HepG2 (cell line): ENCODE measurements at regions not wholly inside any gene's neighbourhood (a gene's known extent, or its start where the extent isn't known, plus 50 kb on each side); places are given as distances from the start of the nearest gene placed in this dataset.

Experiments
- ATAC-seq: fragments of 200-7000 bp; cut with Tn5 transposase; 3 replicates; pipeline ENCODE4 v1.9.1; 2020; ENCODE audit warnings: mild to moderate bottlenecking, moderate library complexity
- BruUV-seq: library from RNA; stranded (reverse); fragments of 400-500 nt; replicated peaks from 2 replicates; lab custom pipeline; 2021; lab: Mats Ljungman, UMichigan
- CTCF ChIA-PET: fragments of 300-600 bp; formaldehyde crosslinking; extraction: SDS; loops from one replicate; lab custom pipeline; 2021; ENCODE audit warnings: low total read pairs, inconsistent platforms, low intra/inter-chr PET ratio; lab: Yijun Ruan, JAX
- POLR2A ChIA-PET: fragments of 350-600 bp; sonication (Branson Sonifier 250); formaldehyde crosslinking; loops from one replicate; lab custom pipeline; 2020; ENCODE audit warnings: antibody characterized with exemption, inconsistent platforms; lab: Yijun Ruan, JAX
- DNase-seq: peaks from one replicate; pipeline ENCODE4 v3.0.0-alpha.2; 2015; ENCODE audit warnings: low spot score
- FAIRE-seq: peaks from 3 replicates; lab custom pipeline; 2011; peaks lifted over from hg19 to GRCh38; lab: Jason Lieb, UNC
- H2AFZ ChIP-seq: one replicate; pipeline ENCODE4 v1.6.1; 2011; ENCODE audit warnings: low read length, inconsistent platforms
- H3K27ac ChIP-seq: fragments of 300-600 bp; 3 replicates; pipeline ENCODE4 v1.8.0; 2011; ENCODE audit warnings: mixed run types, mild to moderate bottlenecking, mixed read lengths, low read length, inconsistent platforms; ENCODE audit not compliant: insufficient read depth; ENCODE audit errors: extremely low read length
- H3K27me3 ChIP-seq, 2 experiments: fragments of 200-600 bp in 1 of 2; 2 replicates in 1 of 2; 3 replicates in 1 of 2; pipeline versions ENCODE4 v1.6.0 to v1.8.0; 2011; ENCODE audit warnings: low read length in 2 of 2, mild to moderate bottlenecking in 2 of 2, moderate library complexity in 2 of 2, inconsistent platforms in 1 of 2; ENCODE audit not compliant: insufficient read depth in 2 of 2, control insufficient read depth in 1 of 2
- H3K36me3 ChIP-seq, 2 experiments: fragments of 200-600 bp in 1 of 2; replicated peaks in 1 of 2; 2 replicates in 1 of 2; 3 replicates in 1 of 2; pipeline versions ENCODE4 v1.5.1 to v1.8.0; 2011; ENCODE audit warnings: low read length in 2 of 2, inconsistent platforms in 1 of 2; ENCODE audit not compliant: insufficient read depth in 2 of 2, control insufficient read depth in 1 of 2
- H3K4me1 ChIP-seq: 2 replicates; pipeline ENCODE4 v1.5.1; 2012; ENCODE audit warnings: low read length, inconsistent platforms; ENCODE audit not compliant: insufficient read depth
- H3K4me2 ChIP-seq: 2 replicates; pipeline ENCODE4 v1.6.0; 2011; ENCODE audit warnings: low read depth, low read length, inconsistent platforms
- H3K4me3 ChIP-seq, 3 experiments: fragments of 200-600 bp in 1 of 3; sonication (generic), shearing (Covaris generic) in 1 of 3; replicated peaks in 1 of 3; 2 replicates each; pipeline ENCODE4 v1.5.1; 2011 to 2016; ENCODE audit warnings: low read length in 3 of 3, inconsistent platforms in 2 of 3, low read depth in 2 of 3, mild to moderate bottlenecking in 2 of 3, control low read depth in 1 of 3, mixed read lengths in 1 of 3; ENCODE audit not compliant: insufficient read depth in 1 of 3
- H3K79me2 ChIP-seq: one replicate; pipeline ENCODE4 v1.6.1; 2011; ENCODE audit warnings: low read length, inconsistent platforms; ENCODE audit not compliant: insufficient read depth
- H3K9ac ChIP-seq: 2 replicates; pipeline ENCODE4 v1.6.0; 2011; ENCODE audit warnings: mild to moderate bottlenecking, low read depth, low read length, inconsistent platforms; ENCODE audit not compliant: insufficient read depth
- H3K9me3 ChIP-seq: 2 replicates; pipeline ENCODE4 v1.5.1; 2012; ENCODE audit warnings: mild to moderate bottlenecking, low read length
- H4K20me1 ChIP-seq: 2 replicates; pipeline ENCODE4 v1.6.0; 2011; ENCODE audit warnings: inconsistent platforms, mild to moderate bottlenecking, low read length, moderate library complexity; ENCODE audit not compliant: insufficient read depth
- DDIT3 ChIP-seq: sonication (generic); formaldehyde crosslinking; IDR thresholded peaks from 2 replicates; pipeline ENCODE4 v1.4.0; 2020; ENCODE audit warnings: mild to moderate bottlenecking, missing genetic modification reagents
- GTF3A ChIP-seq: sonication (generic); formaldehyde crosslinking; conservative IDR thresholded peaks from 2 replicates; pipeline ENCODE4 v1.4.0; 2020; ENCODE audit warnings: mild to moderate bottlenecking, missing genetic modification reagents
- MXD3 ChIP-seq: IDR thresholded peaks from 2 replicates; pipeline ENCODE4 v1.6.1; 2016; ENCODE audit warnings: mild to moderate bottlenecking, missing biosample characterization, missing genetic modification reagents
- NFE2L1 ChIP-seq: sonication (generic); formaldehyde crosslinking; IDR thresholded peaks from 2 replicates; pipeline ENCODE4 v1.4.0; 2020; ENCODE audit warnings: missing genetic modification reagents, mild to moderate bottlenecking, borderline replicate concordance
- RBM22 ChIP-seq: fragments of 200-400 bp; formaldehyde crosslinking; optimal IDR thresholded peaks from 2 replicates; pipeline ENCODE3; 2017; ENCODE audit warnings: mild to moderate bottlenecking, low read length, moderate library complexity
- RELA ChIP-seq: sonication (generic); formaldehyde crosslinking; IDR thresholded peaks from 2 replicates; pipeline ENCODE4 v1.4.0; 2020; ENCODE audit warnings: missing genetic modification reagents
- RFX5 ChIP-seq: IDR thresholded peaks from 2 replicates; pipeline ENCODE4 v1.6.1; 2011; ENCODE audit warnings: low read depth, low read length, improper control_type of control experiment
- SP4 ChIP-seq: sonication (generic); formaldehyde crosslinking; IDR thresholded peaks from 2 replicates; pipeline ENCODE4 v1.8.1; 2023; ENCODE audit warnings: mild to moderate bottlenecking, missing genetic modification reagents
- SRY ChIP-seq: sonication (generic); formaldehyde crosslinking; IDR thresholded peaks from 2 replicates; pipeline ENCODE4 v1.8.0; 2022; ENCODE audit warnings: mild to moderate bottlenecking, missing genetic modification reagents
- STAG1 ChIP-seq: sonication (generic); formaldehyde crosslinking; IDR thresholded peaks from 2 replicates; pipeline ENCODE4 v1.4.0; 2020; ENCODE audit warnings: missing genetic modification reagents
- TGIF2 ChIP-seq: IDR thresholded peaks from 2 replicates; pipeline ENCODE4 v1.6.1; 2016; ENCODE audit warnings: control low read depth, missing compliant biosample characterization
- TIGD3 ChIP-seq: sonication (generic); formaldehyde crosslinking; IDR thresholded peaks from 2 replicates; pipeline ENCODE4 v1.5.1; 2020; ENCODE audit warnings: mild to moderate bottlenecking, missing genetic modification reagents, borderline replicate concordance
- ZBTB21 ChIP-seq: sonication (generic); formaldehyde crosslinking; IDR thresholded peaks from 2 replicates; pipeline ENCODE4 v1.4.0; 2020; ENCODE audit warnings: missing genetic modification reagents
- ZFAT ChIP-seq: sonication (generic); formaldehyde crosslinking; conservative IDR thresholded peaks from 2 replicates; pipeline ENCODE4 v1.8.1; 2023; ENCODE audit warnings: missing genetic modification reagents, inconsistent platforms
- ZNF564 ChIP-seq: sonication (generic); formaldehyde crosslinking; IDR thresholded peaks from 2 replicates; pipeline ENCODE4 v1.8.1; 2023; ENCODE audit warnings: mild to moderate bottlenecking, missing genetic modification reagents
- ZNF619 ChIP-seq: sonication (generic); formaldehyde crosslinking; IDR thresholded peaks from 2 replicates; pipeline ENCODE4 v1.4.0; 2020; ENCODE audit warnings: mild to moderate bottlenecking, missing genetic modification reagents
- ZNF7 ChIP-seq: IDR thresholded peaks from 2 replicates; pipeline ENCODE4 v1.6.1; 2016; ENCODE audit warnings: missing biosample characterization, missing genetic modification reagents
- ZNF746 ChIP-seq: sonication (generic); formaldehyde crosslinking; IDR thresholded peaks from 2 replicates; pipeline ENCODE4 v1.8.0; 2022; ENCODE audit warnings: mild to moderate bottlenecking, missing genetic modification reagents
- WGBS: methylation state at CpG from one replicate; pipeline ENCODE4 v1.1.6; 2017; ENCODE audit warnings: low lambda C conversion rate; 5-methylcytosine and 5-hydroxymethylcytosine counted together
- in situ Hi-C: cut with HindIII; loops from 2 replicates; pipeline ENCODE4 v1.10.0; 2017; ENCODE audit warnings: low pct_unique_long_range_greater_than_20kb; ENCODE audit not compliant: extremely low pct_ligation_motif_present
- intact Hi-C: fragments of 100-400 bp; cut with micrococcal nuclease; formaldehyde crosslinking; loops from one replicate; pipeline ENCODE4 v1.10.0; 2022; ENCODE audit not compliant: unreplicated experiment
- TF ChIP-seq, protein P1 (sequence below): IDR thresholded peaks from 2 replicates; pipeline ENCODE4 v1.4.0; 2020; ENCODE audit warnings: mild to moderate bottlenecking, missing genetic modification reagents
- TF ChIP-seq, protein P2 (sequence below): sonication (generic); formaldehyde crosslinking; IDR thresholded peaks from 2 replicates; pipeline ENCODE4 v1.4.0; 2020; ENCODE audit warnings: missing genetic modification reagents

- TF ChIP-seq MXD3 (CRISPR knock-in tag) = no peak
- TF ChIP-seq ZNF564 (CRISPR knock-in tag) = no peak
- TF ChIP-seq SRY = no peak
- TF ChIP-seq GTF3A (CRISPR knock-in tag) = no peak
- TF ChIP-seq, protein P1, sequence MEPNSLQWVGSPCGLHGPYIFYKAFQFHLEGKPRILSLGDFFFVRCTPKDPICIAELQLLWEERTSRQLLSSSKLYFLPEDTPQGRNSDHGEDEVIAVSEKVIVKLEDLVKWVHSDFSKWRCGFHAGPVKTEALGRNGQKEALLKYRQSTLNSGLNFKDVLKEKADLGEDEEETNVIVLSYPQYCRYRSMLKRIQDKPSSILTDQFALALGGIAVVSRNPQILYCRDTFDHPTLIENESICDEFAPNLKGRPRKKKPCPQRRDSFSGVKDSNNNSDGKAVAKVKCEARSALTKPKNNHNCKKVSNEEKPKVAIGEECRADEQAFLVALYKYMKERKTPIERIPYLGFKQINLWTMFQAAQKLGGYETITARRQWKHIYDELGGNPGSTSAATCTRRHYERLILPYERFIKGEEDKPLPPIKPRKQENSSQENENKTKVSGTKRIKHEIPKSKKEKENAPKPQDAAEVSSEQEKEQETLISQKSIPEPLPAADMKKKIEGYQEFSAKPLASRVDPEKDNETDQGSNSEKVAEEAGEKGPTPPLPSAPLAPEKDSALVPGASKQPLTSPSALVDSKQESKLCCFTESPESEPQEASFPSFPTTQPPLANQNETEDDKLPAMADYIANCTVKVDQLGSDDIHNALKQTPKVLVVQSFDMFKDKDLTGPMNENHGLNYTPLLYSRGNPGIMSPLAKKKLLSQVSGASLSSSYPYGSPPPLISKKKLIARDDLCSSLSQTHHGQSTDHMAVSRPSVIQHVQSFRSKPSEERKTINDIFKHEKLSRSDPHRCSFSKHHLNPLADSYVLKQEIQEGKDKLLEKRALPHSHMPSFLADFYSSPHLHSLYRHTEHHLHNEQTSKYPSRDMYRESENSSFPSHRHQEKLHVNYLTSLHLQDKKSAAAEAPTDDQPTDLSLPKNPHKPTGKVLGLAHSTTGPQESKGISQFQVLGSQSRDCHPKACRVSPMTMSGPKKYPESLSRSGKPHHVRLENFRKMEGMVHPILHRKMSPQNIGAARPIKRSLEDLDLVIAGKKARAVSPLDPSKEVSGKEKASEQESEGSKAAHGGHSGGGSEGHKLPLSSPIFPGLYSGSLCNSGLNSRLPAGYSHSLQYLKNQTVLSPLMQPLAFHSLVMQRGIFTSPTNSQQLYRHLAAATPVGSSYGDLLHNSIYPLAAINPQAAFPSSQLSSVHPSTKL (CRISPR knock-in tag) = no peak
- no peak for TF ChIP-seq RBM22
- TF ChIP-seq NFE2L1 = no peak
- no peak for TF ChIP-seq RELA (CRISPR knock-in tag)
Observed at GRCh38 chr7:25714013-25714412, 438.0 kb upstream of the NFE2L3 start (continued).

- no peak overlapping the region for H3K4me2 ChIP-seq
- no peaks in the 10 kb centered on the region for H3K36me3 ChIP-seq
- H3K27me3 ChIP-seq = no peaks in the 10 kb centered on the region
- in situ Hi-C loops = loop anchor here (10.0 kb wide), 1 partner anchor 138 kb away; no protein-coding TSS in a partner anchor
- DNase-seq (no peak), FAIRE-seq (no peak), ATAC-seq (no peak)
- intact Hi-C loops = no loop called here
- no peak overlapping the region for H3K27ac ChIP-seq
- 56% methylated on average over 6 of the region's 6 CpGs for WGBS
- ChIA-PET POLR2A (no interaction called here), CTCF (no interaction called here)
- no peaks in the 10 kb centered on the region for H3K79me2 ChIP-seq
- H2AFZ ChIP-seq = no peak overlapping the region
- no peak overlapping the region for H3K4me3 ChIP-seq
- H4K20me1 ChIP-seq = no peaks in the 10 kb centered on the region
- H3K4me1 ChIP-seq = no peaks in the 10 kb centered on the region
- H3K9me3 ChIP-seq = no peaks in the 10 kb centered on the region
- no peak overlapping the region for H3K9ac ChIP-seq
- BruUV-seq = no TSS peak
- TF ChIP-seq ZFAT (CRISPR knock-in tag) (no peak), SP4 (CRISPR knock-in tag) (no peak), RFX5 (no peak), STAG1 (CRISPR knock-in tag) (no peak), ZNF746 (CRISPR knock-in tag) (no peak), ZBTB21 (CRISPR knock-in tag) (no peak), TIGD3 (no peak), ZNF7 (CRISPR knock-in tag) (no peak), ZNF619 (CRISPR knock-in tag) (no peak), TGIF2 (CRISPR knock-in tag) (no peak), ZNF564 (CRISPR knock-in tag) (no peak), DDIT3 (CRISPR knock-in tag) (no peak), NFE2L1 (no peak)
- TF ChIP-seq, protein P2, sequence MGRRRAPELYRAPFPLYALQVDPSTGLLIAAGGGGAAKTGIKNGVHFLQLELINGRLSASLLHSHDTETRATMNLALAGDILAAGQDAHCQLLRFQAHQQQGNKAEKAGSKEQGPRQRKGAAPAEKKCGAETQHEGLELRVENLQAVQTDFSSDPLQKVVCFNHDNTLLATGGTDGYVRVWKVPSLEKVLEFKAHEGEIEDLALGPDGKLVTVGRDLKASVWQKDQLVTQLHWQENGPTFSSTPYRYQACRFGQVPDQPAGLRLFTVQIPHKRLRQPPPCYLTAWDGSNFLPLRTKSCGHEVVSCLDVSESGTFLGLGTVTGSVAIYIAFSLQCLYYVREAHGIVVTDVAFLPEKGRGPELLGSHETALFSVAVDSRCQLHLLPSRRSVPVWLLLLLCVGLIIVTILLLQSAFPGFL = no peak
Observed at GRCh38 chr7:25716421-25716820, 435.6 kb upstream of the NFE2L3 start.
